ENCODE measurements at regions not wholly inside any gene's neighbourhood (a gene's known extent, or its start where the extent isn't known, plus 50 kb on each side); places are given as distances from the start of the nearest gene placed in this dataset.

GRCh38 chr12:81949841-81950308 is 190.7 kb upstream of the PPFIA2 start:
- DNase-seq: no peak

GRCh38 chr12:81949416-81949815 is 190.3 kb upstream of the PPFIA2 start:
- no peak for DNase-seq

GRCh38 chr12:81944886-81945285 is 185.7 kb upstream of the PPFIA2 start:
- no peak for DNase-seq

GRCh38 chr12:81942594-81942993 is 183.4 kb upstream of the PPFIA2 start:
- DNase-seq: no peak

DNA sequence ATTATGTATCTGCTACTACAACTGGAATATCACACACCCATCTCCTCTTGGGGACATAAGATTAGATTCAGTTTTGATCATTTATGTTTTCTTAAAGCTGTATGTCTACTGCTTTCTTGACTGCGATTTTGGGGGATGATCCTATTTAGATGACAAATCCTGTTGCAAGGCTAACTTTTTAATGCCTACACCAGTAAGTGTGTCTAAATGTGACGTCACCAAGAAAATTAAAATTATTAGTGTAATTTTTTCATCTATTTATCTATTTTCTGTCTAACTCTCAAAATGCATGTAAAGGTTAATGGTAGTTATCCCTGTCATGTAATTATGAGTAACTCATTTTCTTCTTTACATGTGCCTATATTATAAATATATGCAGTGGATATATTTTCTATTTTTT is 170.9 kb upstream of the PPFIA2 start:
- no peak for DNase-seq

- no peak for DNase-seq
These were observed 137.6 kb upstream of the PPFIA2 start for GRCh38 chr12:81896771-81897170.

DNA sequence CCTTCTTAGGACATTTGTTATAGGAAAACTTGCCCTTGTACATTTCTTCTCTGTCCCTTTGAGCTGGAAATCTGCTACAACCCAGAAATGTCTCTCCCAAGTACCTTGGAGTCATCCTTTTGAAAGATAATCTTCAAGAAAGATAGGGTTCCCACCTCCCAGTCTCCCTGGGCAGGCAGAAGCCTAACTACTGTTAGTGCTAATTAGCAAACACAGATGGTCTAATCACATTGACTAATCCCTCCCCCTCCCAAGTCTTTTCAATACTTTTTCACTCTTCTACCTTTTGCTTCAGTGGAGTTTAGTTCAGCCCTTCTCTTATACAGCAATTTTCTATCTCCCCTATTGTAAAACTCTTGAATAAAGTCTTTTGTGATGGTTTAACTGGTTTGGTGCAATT is 129.8 kb upstream of the PPFIA2 start:
- DNase-seq: no peak

DNA sequence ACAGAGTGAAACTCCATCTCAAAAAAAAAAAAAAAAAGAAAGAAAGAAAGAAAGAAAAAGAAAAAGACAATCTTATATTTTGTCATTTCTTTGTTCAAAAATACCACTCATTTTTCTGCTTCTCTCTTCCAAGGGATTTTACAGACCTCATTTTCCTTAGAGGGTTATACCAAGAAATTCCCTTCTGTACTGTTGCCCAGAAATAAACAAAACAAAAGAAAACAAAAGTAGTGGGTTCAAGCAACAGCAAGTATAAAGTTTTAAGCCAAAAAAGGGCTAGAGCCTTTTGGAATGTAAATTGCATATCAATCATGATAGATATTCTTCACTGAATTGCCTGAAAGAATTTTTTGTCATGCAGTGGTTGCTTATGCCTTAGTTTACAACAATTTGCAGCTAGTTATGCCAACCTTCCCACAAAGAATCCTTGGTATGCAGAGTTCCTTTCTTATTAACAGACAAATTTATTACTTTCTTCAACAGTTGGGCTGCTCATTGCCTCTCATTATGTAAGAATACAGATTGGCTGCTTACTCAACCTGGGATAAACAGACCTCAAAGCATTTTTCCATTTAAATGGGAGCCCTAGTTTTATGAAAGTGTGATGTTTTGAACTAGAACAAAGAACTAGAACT is 129.1 kb upstream of the PPFIA2 start:
- DNase-seq: peak in 1 of 2 experiments; percentile 4

DNA sequence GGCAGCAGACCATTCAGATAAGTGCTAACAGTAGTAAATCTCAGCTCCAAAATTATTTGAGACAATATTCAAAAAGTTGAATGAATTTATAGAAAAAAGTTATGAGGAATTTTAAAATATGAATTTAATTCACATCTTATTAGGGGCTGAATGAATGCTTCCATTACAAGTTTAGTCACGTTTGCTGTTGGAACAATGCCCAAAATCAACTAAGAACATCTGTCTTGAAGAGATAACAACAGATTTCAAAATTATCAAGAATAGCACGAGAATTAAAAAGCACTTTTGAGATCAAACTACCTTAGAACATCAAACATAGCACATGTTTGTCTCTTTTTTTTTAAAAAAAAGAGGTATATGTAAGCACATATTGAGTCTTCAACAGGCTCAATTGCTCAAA is 115.4 kb upstream of the PPFIA2 start:
- DNase-seq: no peak

GRCh38 chr12:81874166-81874565 is 115.0 kb upstream of the PPFIA2 start:
- DNase-seq: no peak

DNA sequence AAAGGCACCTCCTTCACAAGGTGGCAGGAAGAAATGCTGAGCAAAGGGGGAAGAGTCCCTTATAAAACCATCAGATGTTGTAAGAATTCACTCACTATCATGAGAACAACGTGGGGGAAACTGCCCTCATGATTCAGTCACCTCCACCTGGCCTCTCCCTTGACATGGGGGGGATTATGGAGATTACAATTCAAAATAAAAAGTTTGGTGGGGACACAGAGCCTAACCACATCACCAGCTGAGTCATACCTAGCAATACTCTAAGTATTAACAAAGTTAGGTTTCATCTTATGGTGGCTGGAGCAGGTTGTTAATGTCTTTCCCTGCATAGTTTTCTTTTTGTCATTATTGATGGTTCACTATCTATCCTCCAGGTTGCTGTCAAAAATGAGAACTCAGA is 113.2 kb upstream of the PPFIA2 start:
- no peak for DNase-seq

GRCh38 chr12:81866081-81866480 is 106.9 kb upstream of the PPFIA2 start:
- no peak for DNase-seq

DNA sequence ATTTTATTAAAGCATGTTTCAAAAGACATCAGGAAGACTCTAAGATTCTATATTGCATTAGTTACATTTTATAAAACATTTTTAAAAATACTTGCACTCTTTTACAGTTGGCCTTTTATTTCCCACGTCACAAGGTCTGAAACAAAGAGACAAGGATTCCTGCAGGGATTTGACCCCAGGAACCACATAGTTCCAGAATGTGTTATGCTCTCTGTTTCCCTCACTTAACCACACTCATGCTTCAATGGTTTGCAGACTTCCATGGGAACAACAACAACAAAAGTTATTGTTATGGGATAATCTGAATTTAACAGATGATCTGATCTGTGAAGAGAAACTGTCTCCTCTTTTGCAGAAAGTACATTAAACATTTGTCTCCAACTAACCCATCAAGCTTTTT is 104.3 kb upstream of the PPFIA2 start:
- no peak for DNase-seq

GRCh38 chr12:81859521-81859920 is 100.4 kb upstream of the PPFIA2 start:
- DNase-seq: no peak

GRCh38 chr12:81843599-81843998 is 84.4 kb upstream of the PPFIA2 start:
- DNase-seq: no peak

GRCh38 chr12:81835783-81836182 is 76.6 kb upstream of the PPFIA2 start:
- DNase-seq: no peak

DNA sequence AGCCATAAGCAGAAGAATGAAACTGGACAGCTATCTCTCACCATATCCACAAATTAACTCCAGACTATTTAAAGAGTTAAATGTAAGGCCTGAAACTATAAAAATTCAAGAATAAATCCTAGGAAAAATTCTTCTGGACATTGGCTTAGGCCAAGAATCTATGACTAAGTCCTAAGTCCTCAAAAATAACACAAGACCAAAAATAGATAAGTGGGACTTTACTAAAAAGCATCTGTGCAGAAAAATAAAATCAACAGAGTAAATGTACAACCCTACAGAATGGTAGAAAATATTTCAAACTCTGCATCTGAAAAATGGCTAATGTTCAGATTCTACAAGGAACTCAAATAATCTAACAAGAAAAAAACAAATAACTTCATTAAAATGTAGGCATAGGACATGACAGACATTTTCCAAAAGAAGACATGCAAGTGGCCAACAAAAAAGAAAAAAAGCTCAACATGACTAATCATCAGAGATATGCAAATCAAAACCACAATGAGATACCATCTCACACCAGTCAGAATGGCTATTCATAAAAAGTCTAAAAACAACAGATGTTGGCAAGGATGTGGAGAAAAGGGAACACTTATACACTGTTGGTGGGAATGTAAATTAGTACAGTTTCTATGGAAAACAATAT is 61.0 kb upstream of the PPFIA2 start:
- DNase-seq: peak in 1 of 2 experiments; percentile 26

DNA sequence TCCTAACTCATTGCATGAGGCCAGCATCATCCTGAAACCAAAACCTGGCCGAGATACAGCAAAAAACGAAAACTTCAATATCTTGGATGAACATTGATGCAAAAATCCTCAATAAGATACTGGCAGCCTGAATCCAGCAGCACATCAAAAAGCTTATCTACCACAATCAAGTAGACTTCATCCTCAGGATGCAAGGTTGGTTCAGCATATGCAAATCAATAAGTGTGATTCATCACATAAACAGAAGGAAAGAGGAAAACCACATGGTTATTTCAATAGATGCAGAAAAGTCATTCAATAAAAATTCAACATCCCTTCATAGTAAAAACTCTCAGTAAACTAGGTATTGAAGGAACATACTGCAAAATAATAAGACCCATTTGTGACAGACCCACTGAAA is 56.5 kb upstream of the PPFIA2 start:
- no peak for DNase-seq

- no peak for DNase-seq
These were observed 52.6 kb upstream of the PPFIA2 start for GRCh38 chr12:81811778-81812125.

DNA sequence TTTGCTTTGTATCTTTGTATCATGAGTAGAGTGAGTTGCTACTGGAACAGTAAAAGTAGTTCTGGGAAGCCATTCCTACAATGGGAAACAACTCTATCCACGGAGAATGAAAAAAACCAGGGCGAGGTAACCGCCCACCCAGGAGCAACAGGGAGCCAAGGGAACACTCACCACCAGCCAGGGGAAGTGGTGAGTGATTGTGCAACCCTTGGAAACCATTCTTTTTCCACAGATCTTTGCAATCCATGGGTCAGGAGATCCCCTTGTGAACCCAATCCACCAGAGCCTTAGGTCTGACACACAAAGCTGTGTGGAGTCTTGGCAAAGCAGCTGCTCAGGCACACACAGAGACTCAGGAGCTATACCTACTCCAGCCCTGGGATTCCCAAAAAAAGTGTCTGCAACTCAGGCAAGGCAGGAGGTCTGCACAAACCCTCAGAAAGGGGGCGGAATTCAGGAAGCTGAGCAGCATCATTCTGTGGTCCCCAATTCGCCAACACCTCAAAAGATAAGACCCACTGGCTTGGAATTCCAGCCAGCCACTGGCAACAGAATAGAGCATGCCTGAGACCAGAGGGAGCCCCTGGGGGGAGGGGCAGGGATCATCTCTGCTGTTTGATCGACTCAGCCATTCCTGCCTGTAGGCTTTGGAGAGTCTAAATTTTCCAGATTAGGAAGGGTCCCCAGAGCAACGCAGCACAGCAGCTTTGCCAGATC is 52.1 kb upstream of the PPFIA2 start:
- no peak for DNase-seq

GRCh38 chr12:81809829-81810595 is 50.9 kb upstream of the PPFIA2 start:
- DNase-seq: no peak

GRCh38 chr12:81809113-81809777 is 50.1 kb upstream of the PPFIA2 start:
- DNase-seq: no peak
